CD4-positive, alpha-beta T cell (primary cell): ENCODE measurements at regions not wholly inside any gene's neighbourhood (a gene's known extent, or its start where the extent isn't known, plus 50 kb on each side); places are given as distances from the start of the nearest gene placed in this dataset.

Experiments used
- ATAC-seq: fragments of 200-7000 bp; cut with Tn5 transposase; one replicate; pipeline ENCODE4 v1.10.0; 2022; ENCODE audit warnings: mild to moderate bottlenecking; ENCODE audit not compliant: poor library complexity
- CTCF ChIA-PET: fragments of 350-600 bp; sonication (Branson Sonifier 250); formaldehyde crosslinking; loops from one replicate; lab custom pipeline; 2021; ENCODE audit warnings: antibody characterized with exemption, inconsistent platforms; lab: Charles Lee
- POLR2A ChIA-PET: fragments of 350-600 bp; sonication (Branson Sonifier 250); formaldehyde crosslinking; loops from one replicate; lab custom pipeline; 2021; ENCODE audit warnings: antibody characterized with exemption, inconsistent platforms; lab: Charles Lee
- DNase-seq, 14 experiments: peaks; one replicate each; pipeline ENCODE4 v3.0.0-alpha.2; 2013 to 2020; ENCODE audit warnings: mixed read lengths in 2 of 14
- H3K27ac ChIP-seq, 2 donors: one replicate each; pipeline versions ENCODE4 v1.5.1 to v1.7.0; 2013; ENCODE audit warnings: low read length in 2 of 2, low read depth in 1 of 2, mild to moderate bottlenecking in 1 of 2
- H3K27me3 ChIP-seq, 2 experiments: 1 replicate in 1 of 2; 2 replicates in 1 of 2; pipeline versions ENCODE4 v1.6.1 to v1.7.0; 2013; ENCODE audit warnings: low read length in 2 of 2, control low read depth in 1 of 2, mild to moderate bottlenecking in 1 of 2, moderate library complexity in 1 of 2; ENCODE audit not compliant: insufficient read depth in 2 of 2, control insufficient read depth in 1 of 2
- H3K36me3 ChIP-seq: one replicate; pipeline ENCODE4 v1.6.1; 2013; ENCODE audit warnings: low read length, control low read depth; ENCODE audit not compliant: insufficient read depth
- H3K4me1 ChIP-seq: one replicate; pipeline ENCODE4 v1.6.1; 2013; ENCODE audit warnings: low read length, control low read depth; ENCODE audit not compliant: insufficient read depth
- H3K4me3 ChIP-seq: one replicate; pipeline ENCODE4 v1.5.1; 2013; ENCODE audit warnings: mild to moderate bottlenecking, low read length, moderate library complexity
- H3K9me3 ChIP-seq, 2 experiments: 1 replicate in 1 of 2; 2 replicates in 1 of 2; pipeline versions ENCODE4 v1.6.1 to v1.7.0; 2013; ENCODE audit warnings: low read length in 2 of 2, mild to moderate bottlenecking in 2 of 2, control low read depth in 1 of 2, moderate library complexity in 1 of 2; ENCODE audit not compliant: control insufficient read depth in 1 of 2, insufficient read depth in 1 of 2
- H3K27ac Mint-ChIP-seq: one replicate; pipeline ENCODE4 v1.8.0; 2020; ENCODE audit warnings: mixed read lengths
- H3K27me3 Mint-ChIP-seq: one replicate; pipeline ENCODE4 v1.8.0; 2021; ENCODE audit warnings: mixed read lengths
- H3K36me3 Mint-ChIP-seq: one replicate; pipeline ENCODE4 v1.8.0; 2021; ENCODE audit warnings: low read depth, mixed read lengths
- H3K4me1 Mint-ChIP-seq: one replicate; pipeline ENCODE4 v1.8.0; 2021; ENCODE audit warnings: low read depth, mixed read lengths
- H3K4me3 Mint-ChIP-seq: one replicate; pipeline ENCODE4 v1.8.0; 2020; ENCODE audit warnings: mild to moderate bottlenecking, mixed read lengths
- H3K9me3 Mint-ChIP-seq: one replicate; pipeline ENCODE4 v1.8.0; 2020; ENCODE audit warnings: mixed read lengths
- intact Hi-C, 2 experiments: fragments of 100-400 bp; cut with DNase I in 1 of 2; cut with micrococcal nuclease in 1 of 2; formaldehyde crosslinking; loops; one replicate each; pipeline versions ENCODE4 v1.15.1 to v1.9.0; 2023 to 2025; cut with DNase I, micrococcal nuclease
- TF ChIP-seq, protein P1 (sequence below): fragments of 200-600 bp; IDR thresholded peaks from one replicate; pipeline ENCODE4 v1.8.0; 2022; ENCODE audit warnings: antibody characterized with exemption, mild to moderate bottlenecking

DNA sequence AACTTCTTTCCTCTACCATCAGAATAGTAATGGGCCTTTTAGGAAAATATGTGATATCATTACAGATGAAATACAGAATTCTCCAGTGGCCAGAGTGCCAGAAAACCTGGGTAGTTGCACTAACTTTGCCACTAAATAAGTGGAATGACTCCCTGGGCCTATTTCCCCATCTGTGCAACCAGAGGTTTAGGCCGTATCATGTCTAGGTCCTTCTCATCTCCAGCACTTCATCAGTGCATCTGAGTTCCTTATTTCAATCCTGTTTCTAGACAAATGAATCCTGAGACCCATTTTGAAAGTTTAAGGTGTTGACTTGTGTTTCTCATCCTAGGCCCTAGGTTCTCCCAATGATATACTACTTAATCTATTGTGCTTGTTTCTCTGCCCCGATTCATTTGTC lies 236.2 kb downstream of the CD83 start:
- ChIA-PET CTCF (no interaction called here), POLR2A (no interaction called here)
- H3K4me3 Mint-ChIP-seq, result no peak overlapping the region
- no peak overlapping the region for H3K4me3 ChIP-seq
- H3K4me1 ChIP-seq, result no peaks in the 10 kb centered on the region
- H3K27ac Mint-ChIP-seq, result no peak overlapping the region
- no peak for DNase-seq
- H3K9me3 Mint-ChIP-seq, result peaks cover 2% of the 10 kb centered on the region
- no peaks in the 10 kb centered on the region for H3K36me3 Mint-ChIP-seq
- TF ChIP-seq, protein P1, sequence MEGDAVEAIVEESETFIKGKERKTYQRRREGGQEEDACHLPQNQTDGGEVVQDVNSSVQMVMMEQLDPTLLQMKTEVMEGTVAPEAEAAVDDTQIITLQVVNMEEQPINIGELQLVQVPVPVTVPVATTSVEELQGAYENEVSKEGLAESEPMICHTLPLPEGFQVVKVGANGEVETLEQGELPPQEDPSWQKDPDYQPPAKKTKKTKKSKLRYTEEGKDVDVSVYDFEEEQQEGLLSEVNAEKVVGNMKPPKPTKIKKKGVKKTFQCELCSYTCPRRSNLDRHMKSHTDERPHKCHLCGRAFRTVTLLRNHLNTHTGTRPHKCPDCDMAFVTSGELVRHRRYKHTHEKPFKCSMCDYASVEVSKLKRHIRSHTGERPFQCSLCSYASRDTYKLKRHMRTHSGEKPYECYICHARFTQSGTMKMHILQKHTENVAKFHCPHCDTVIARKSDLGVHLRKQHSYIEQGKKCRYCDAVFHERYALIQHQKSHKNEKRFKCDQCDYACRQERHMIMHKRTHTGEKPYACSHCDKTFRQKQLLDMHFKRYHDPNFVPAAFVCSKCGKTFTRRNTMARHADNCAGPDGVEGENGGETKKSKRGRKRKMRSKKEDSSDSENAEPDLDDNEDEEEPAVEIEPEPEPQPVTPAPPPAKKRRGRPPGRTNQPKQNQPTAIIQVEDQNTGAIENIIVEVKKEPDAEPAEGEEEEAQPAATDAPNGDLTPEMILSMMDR, result no peak
- intact Hi-C loops, result no loop called here
- H3K4me1 Mint-ChIP-seq, result peaks cover 19% of the 10 kb centered on the region
- ATAC-seq, result no peak
- H3K27me3 ChIP-seq, result no peaks in the 10 kb centered on the region
- no peak overlapping the region for H3K27ac ChIP-seq
- no peaks in the 10 kb centered on the region for H3K27me3 Mint-ChIP-seq
- H3K36me3 ChIP-seq, result no peaks in the 10 kb centered on the region
- H3K9me3 ChIP-seq, result no peaks in the 10 kb centered on the region

DNA sequence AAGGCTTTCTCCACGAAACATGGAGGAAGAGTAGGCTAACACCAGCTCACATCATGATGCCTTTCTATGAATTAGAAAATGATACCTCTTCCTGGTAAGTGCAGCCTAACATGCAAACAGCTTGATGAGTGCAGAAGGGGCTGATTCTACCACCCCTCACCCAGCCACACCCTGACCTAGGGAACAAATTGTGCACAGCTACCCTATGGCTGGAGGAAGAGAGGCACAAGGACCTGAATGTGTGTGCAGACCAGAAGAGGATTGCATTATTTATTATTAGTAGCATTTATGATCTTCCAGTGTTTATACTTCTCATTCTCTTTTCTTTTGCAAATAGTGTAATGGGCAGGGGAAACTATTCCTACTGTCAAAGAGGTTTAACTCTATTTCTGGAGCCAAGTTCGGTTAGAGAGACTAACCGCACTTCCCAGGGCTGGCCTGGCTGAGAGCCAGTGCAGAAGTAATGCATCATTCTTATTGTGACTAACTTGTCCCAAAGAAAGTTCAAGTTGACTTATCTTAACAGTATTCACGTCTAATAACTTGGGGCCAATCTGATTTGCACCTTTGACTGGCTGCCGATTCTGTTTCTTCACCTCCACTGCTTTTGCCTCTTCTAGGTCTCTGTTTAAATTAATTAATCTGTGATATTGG lies 237.5 kb downstream of the CD83 start:
- ChIA-PET POLR2A (no interaction called here), CTCF (no interaction called here)
- no peaks in the 10 kb centered on the region for H3K36me3 Mint-ChIP-seq
- ATAC-seq, result no peak
- H3K27ac Mint-ChIP-seq, result no peak overlapping the region
- Histone ChIP-seq H3K4me3 (no peak overlapping the region), H3K4me1 (no peaks in the 10 kb centered on the region), H3K36me3 (no peaks in the 10 kb centered on the region), H3K9me3 (no peaks in the 10 kb centered on the region), H3K27ac (no peak overlapping the region), H3K27me3 (no peaks in the 10 kb centered on the region)
- peaks cover 2% of the 10 kb centered on the region for H3K9me3 Mint-ChIP-seq
- peaks cover 19% of the 10 kb centered on the region for H3K4me1 Mint-ChIP-seq
- DNase-seq, result peak in 3 of 14 experiments; percentile 12 to 27 (median 13)
- no peaks in the 10 kb centered on the region for H3K27me3 Mint-ChIP-seq
- H3K4me3 Mint-ChIP-seq, result no peak overlapping the region
- TF ChIP-seq, protein P1, result no peak
- intact Hi-C loops, result no loop called here

DNA sequence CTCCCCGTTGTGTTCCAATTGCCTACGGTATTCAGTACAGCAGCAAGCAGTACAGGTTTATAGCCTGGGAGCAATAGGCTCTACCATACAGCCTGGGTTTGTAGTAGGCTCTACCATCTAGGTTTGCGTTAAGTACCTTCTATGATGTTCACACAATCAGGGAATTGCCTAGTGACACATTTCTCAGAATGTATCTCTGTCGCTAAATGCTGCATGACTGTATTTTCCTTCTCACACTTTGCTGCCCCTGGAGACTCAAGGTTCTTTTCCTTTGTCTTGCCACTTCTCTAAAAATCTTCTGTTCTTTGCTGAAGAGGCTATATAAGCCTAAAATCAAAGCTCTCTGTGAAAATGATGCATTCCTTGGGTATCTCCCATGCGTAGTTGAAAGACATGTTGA lies 241.9 kb downstream of the CD83 start:
- intact Hi-C loops, result no loop called here
- ChIA-PET CTCF (no interaction called here), POLR2A (no interaction called here)
- H3K4me3 Mint-ChIP-seq, result no peak overlapping the region
- H3K4me3 ChIP-seq, result no peak overlapping the region
- no peaks in the 10 kb centered on the region for H3K27me3 ChIP-seq
- no peaks in the 10 kb centered on the region for H3K4me1 ChIP-seq
- ATAC-seq (no peak), DNase-seq (no peak)
- peaks cover 9% of the 10 kb centered on the region for H3K4me1 Mint-ChIP-seq
- H3K9me3 ChIP-seq, result no peaks in the 10 kb centered on the region
- H3K27me3 Mint-ChIP-seq, result no peaks in the 10 kb centered on the region
- H3K36me3 ChIP-seq, result no peaks in the 10 kb centered on the region
- H3K27ac Mint-ChIP-seq, result no peak overlapping the region
- TF ChIP-seq, protein P1, result no peak
- H3K36me3 Mint-ChIP-seq, result no peaks in the 10 kb centered on the region
- no peak overlapping the region for H3K27ac ChIP-seq
- H3K9me3 Mint-ChIP-seq, result no peaks in the 10 kb centered on the region
